Activated CD4-positive, CD25-positive, alpha-beta regulatory T cell treated with anti-CD3 and anti-CD28 coated beads, Interleukin-2, amount 50 U/mL, for 24 hours (primary cell): ENCODE measurements at regions not wholly inside any gene's neighbourhood (a gene's known extent, or its start where the extent isn't known, plus 50 kb on each side); places are given as distances from the start of the nearest gene placed in this dataset.
"Not testable (repeated sequence)": the region's sequence is repeated elsewhere in the genome, so short reads cannot be mapped to it uniquely, and the experiment has no call there.

Source experiments
- ATAC-seq, 2 donors: fragments of 150-1000 bp; cut with Tn5 transposase; one replicate each; pipeline ENCODE4 v1.10.0; 2021; ENCODE audit warnings: mild to moderate bottlenecking in 1 of 2, moderate library complexity in 1 of 2

DNA sequence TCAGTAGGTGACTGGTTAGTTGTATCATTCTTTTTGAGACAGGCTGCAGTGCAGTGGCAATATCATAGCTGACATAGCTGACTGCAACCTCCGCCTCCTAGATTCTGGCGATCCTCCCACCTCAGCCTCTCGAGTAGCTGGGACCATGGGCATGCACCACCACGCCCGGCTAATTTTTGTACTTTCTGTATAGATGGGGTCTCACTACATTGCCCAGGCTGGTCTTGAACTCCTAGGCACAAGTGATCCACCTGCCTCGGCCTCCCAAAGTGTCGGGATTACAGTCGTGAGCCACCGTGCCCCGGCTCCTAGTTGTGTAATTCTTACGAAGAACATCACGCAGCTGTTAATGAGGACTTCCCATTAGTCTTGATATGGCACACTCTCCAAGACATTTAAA, 123.4 kb upstream of the VKORC1L1 start:
- ATAC-seq: no peak

DNA sequence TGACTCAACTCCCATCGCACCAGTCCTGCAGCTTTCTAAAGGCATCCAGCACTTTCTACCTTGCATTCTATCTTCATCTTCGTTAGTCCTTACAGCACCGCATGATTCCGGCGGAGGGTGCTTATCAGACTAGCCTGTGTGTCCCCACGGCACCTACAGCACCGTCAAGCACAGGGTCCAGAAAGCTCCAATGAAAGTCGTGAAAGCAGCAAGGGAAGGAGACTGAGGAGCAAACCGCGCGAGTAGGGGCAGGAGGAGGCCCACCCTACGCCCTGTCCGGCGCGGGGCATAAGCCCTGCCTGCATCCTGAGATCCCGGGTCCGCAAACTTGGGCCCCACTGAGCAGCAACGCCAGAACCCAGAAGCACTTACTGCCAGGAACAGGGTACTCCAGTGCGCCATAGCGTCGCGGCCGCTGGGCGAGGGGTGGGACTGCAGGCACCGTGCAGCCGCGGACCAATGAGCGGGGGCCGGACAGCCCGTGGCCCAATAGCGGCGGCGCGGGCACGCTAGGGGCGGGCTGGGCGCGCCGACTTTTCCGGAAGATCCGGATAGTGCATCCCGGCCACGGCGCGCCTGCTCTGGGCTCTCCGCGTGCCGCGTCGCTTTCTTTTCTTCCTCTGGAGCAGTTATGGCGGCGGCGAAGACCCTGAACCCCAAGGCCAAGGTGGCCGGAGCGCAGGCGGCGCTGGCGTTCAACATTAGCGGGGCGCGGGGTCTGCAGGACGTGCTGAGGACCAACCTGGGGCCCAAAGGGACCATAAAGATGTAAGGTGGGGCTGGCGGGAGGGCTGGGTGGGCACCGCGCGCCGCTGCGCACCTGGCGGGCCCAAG, 122.1 kb upstream of the VKORC1L1 start:
- ATAC-seq: peak; percentile 99

- not testable (repeated sequence) for ATAC-seq
Observed at GRCh38 chr7:65754070-65754469, 118.8 kb upstream of the VKORC1L1 start.

- not testable (repeated sequence) for ATAC-seq
Observed at GRCh38 chr7:65758991-65759390, 113.9 kb upstream of the VKORC1L1 start.

GRCh38 chr7:65762712-65763111, 110.2 kb upstream of the VKORC1L1 start:
- ATAC-seq: not testable (repeated sequence)

- not testable (repeated sequence) for ATAC-seq
Observed at GRCh38 chr7:65763114-65763513, 109.8 kb upstream of the VKORC1L1 start.

DNA sequence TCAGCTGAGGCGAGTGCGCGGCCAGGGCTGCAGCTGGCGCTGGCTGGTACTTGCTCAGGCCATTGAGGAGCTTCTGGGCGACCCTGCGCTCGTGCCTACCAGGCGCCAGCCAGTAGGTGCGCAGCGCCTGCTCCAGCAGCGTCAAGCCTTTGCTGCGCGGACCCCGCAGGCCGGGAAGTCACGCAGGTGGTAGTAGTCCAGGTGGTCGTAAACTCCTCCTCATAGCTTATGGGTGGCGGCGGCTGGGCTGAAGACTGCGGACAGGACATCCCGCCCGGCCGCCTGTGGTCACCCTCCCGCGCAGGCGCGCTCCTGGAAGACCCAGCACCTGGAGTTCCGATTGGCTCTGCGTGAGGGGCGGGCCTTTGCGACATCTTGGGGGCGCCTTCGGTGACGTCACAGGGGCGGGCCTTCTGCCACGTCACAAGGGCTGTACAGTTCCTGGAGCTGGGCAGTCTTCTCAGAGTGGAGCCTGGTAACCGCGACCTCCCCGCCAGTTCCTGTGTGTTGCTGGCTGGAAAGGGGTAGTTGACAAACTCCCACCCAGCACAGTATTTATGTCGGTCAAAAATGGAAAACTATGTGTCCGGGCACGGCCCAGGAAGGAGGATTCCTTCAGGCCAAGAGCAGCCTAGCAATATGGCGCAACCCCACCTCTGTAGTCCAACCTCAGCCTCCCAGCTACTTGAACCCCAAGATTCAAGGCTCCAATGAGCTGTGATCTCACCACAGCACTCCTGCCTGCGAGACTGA, 102.2 kb upstream of the VKORC1L1 start:
- peak; percentile 96 to 98 for ATAC-seq

DNA sequence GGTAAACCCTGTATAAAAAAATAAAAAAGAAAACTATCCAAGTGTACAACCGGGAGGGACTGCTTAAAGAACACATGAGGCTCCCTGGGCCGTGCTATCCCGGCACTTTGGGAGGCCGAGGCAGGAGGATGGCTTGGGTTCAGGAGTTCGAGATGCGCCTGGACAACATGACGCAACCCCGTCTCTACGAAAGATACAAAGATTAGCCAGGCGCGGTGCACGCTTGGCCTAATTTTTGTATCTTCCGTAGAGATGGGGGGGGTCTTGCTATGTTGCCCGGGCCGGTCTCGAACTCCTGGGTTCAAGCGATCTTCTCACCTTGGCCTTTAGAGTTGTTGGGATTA, 101.7 kb upstream of the VKORC1L1 start:
- ATAC-seq: not testable (repeated sequence)

GRCh38 chr7:65776677-65777076, 96.2 kb upstream of the VKORC1L1 start:
- ATAC-seq: not testable (repeated sequence)

DNA sequence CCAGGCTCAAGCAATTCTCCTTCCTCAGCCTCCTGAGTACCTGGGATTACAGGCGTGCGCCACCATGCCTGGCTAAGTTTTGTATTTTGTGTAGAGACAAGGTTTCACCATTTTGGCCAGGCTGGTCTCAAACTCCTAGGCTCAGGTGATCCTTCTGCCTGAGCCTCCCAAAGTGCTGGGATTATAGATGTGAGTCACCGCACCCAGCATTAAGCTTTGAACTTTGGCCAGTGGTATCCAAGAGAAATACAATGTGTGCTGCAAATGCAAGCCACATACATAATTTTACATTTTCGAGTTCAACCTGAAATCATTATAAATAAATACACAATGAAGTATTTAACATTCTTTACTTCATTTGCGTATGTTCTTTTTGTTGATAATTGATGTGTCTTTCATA, 82.9 kb upstream of the VKORC1L1 start:
- ATAC-seq: not testable (repeated sequence)

DNA sequence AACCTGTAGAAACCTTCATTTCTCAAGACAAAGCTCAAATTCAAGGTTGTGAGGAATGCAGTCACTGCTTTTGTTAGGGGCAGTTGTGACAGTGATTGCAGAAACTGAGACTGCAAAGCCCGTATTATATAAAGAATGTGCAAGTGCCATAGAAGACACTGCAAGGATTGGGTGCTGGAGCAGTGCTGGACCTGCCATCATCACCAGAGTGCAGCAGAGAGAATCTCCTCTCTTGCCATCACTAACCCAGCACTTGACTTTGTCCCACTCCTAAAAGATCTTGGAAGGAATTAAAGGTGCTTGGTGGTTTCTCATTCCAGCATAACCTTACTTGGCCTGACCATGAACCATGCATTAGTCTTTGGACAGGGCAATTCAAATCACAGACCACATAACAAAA, 81.1 kb upstream of the VKORC1L1 start:
- not testable (repeated sequence) for ATAC-seq

GRCh38 chr7:65792726-65793125, 80.1 kb upstream of the VKORC1L1 start:
- not testable (repeated sequence) for ATAC-seq

- not testable (repeated sequence) for ATAC-seq
Observed at GRCh38 chr7:65794671-65795391, 78.0 kb upstream of the VKORC1L1 start.

- ATAC-seq: peak in 1 of 2 donors; percentile 37
Observed at GRCh38 chr7:65795392-65795716, 77.5 kb upstream of the VKORC1L1 start.

- ATAC-seq: no peak
Observed at GRCh38 chr7:65796205-65796604, 76.7 kb upstream of the VKORC1L1 start.

DNA sequence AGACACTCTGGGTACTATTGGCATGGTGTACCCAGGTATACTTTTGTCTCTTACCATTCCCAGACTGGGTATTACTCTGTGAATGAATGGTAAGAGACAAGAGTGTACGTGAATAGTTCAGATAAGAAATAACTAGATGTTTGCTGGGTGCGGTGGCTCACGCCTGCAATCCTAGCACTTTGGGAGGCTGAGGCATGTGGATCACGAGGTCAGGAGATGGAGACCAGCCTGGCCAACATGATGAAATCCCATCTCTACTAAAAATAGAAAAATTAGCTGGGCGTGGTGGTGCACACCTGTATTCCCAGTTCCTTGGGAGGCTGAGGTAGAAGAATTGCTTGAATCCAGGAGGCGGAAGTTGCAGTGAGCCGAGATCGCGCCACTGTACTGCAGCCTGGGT, 75.8 kb upstream of the VKORC1L1 start:
- not testable (repeated sequence) for ATAC-seq

DNA sequence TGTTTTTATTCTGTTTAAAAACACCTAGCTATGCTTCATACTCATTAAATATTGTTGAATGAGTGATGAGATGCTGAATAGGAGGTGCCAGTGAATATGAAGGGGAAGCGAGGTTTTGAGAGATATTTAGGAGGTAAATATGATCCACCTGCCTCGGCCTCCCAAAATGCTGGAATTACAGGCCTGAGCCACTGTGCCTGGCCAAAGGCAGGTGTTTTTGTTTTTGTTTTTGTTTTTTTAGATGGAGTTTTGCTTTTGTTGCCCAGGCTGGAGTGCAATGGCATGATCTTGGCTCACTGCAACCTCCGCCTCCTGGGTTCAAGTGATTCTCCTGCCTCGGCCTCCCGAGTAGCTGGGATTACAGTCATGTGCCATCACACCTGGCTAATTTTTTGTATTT, 75.3 kb upstream of the VKORC1L1 start:
- ATAC-seq: not testable (repeated sequence)

- ATAC-seq: peak; percentile 82 to 89
Observed at GRCh38 chr7:65798111-65799075, 74.5 kb upstream of the VKORC1L1 start.

- not testable (repeated sequence) for ATAC-seq
Observed at GRCh38 chr7:65800191-65800590, 72.7 kb upstream of the VKORC1L1 start.

DNA sequence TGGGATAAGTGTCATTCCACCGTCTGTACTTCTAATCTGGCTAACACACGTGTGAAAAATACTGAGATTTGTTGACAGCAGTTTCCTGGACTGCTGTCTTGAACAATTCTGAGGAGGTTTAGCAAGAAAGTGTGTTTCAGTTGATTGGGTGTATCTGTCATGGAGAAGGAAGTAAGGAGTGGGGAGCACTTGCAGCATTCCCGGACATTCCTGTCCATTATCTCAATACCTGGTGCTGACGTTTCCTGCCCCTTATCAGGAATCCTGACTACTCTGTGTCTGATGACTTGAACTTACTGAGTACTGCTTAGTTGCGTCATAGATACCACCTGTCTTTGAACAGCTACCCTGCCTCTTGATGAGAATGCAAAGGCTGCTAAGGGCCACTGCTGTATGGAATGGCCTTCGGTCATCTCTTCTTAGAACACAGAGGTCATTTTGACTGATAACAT, 72.0 kb upstream of the VKORC1L1 start:
- no peak for ATAC-seq

GRCh38 chr7:65804887-65805286, 68.0 kb upstream of the VKORC1L1 start:
- ATAC-seq: no peak

DNA sequence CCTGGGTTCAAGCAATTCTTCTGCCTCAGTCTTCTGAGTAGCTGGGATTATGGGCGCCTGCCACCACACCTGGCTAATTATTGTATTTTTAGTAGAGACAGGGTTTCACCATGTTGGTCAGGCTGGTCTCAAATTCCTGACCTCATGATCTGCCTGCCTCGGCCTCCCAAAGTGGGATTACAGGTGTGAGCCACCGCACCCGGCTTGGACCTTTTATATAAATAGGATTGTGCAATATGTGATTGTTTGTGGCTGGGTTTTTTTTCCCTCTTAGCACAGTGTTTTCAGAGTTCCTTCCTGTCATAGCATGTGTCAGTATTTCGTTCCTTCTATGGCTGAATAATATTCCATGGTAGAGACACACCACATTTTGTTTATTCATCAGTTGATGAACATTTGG, 65.8 kb upstream of the VKORC1L1 start:
- ATAC-seq: not testable (repeated sequence)
